HUES64 (cell line): ENCODE measurements at regions not wholly inside any gene's neighbourhood (a gene's known extent, or its start where the extent isn't known, plus 50 kb on each side); places are given as distances from the start of the nearest gene placed in this dataset.
"Not testable (repeated sequence)": the region's sequence is repeated elsewhere in the genome, so short reads cannot be mapped to it uniquely, and the experiment has no call there.

Experiments
- H3K27ac ChIP-seq: 2 replicates; pipeline ENCODE4 v1.7.0; 2013; ENCODE audit warnings: low read depth, low read length, inconsistent platforms
- H3K27me3 ChIP-seq: 2 replicates; pipeline ENCODE4 v1.6.1; 2013; ENCODE audit warnings: mild to moderate bottlenecking, low read length; ENCODE audit not compliant: insufficient read depth
- H3K36me3 ChIP-seq: 2 replicates; pipeline ENCODE4 v1.6.1; 2013; ENCODE audit warnings: mild to moderate bottlenecking, low read length; ENCODE audit not compliant: insufficient read depth
- H3K4me1 ChIP-seq: 2 replicates; pipeline ENCODE4 v1.6.1; 2013; ENCODE audit warnings: mild to moderate bottlenecking, low read length, moderate library complexity; ENCODE audit not compliant: insufficient read depth
- H3K4me3 ChIP-seq: 2 replicates; pipeline ENCODE4 v1.5.1; 2013; ENCODE audit warnings: mild to moderate bottlenecking, low read length, moderate library complexity
- H3K9ac ChIP-seq: 2 replicates; pipeline ENCODE4 v1.6.1; 2013; ENCODE audit warnings: mild to moderate bottlenecking, low read depth, low read length
- H3K9me3 ChIP-seq: 2 replicates; pipeline ENCODE4 v1.6.1; 2013; ENCODE audit warnings: low read depth, low read length; ENCODE audit not compliant: insufficient read depth
- WGBS: fragments of 150-250, 120-280 bp; methylation state at CpG from one replicate; pipeline ENCODE4 v1.1.7; 2013; ENCODE audit warnings: missing lambda C conversion rate; 5-methylcytosine and 5-hydroxymethylcytosine counted together

GRCh38 chr10:36547965-36548364 is 577.4 kb upstream of the ANKRD30A start:
- Histone ChIP-seq H3K36me3 (no peaks in the 10 kb centered on the region), H3K27me3 (no peaks in the 10 kb centered on the region), H3K4me1 (no peaks in the 10 kb centered on the region), H3K27ac (no peak overlapping the region), H3K9ac (no peak overlapping the region), H3K4me3 (no peak overlapping the region), H3K9me3 (no peaks in the 10 kb centered on the region)
- WGBS, result 91% methylated on average over 2 of the region's 2 CpGs

GRCh38 chr10:36542493-36542892 is 582.9 kb upstream of the ANKRD30A start:
- H3K36me3 ChIP-seq, result no peaks in the 10 kb centered on the region
- H3K4me1 ChIP-seq, result no peaks in the 10 kb centered on the region
- no peaks in the 10 kb centered on the region for H3K9me3 ChIP-seq
- H3K9ac ChIP-seq, result no peak overlapping the region
- H3K4me3 ChIP-seq, result no peak overlapping the region
- H3K27ac ChIP-seq, result no peak overlapping the region
- WGBS, result 93% methylated on average over 2 of the region's 4 CpGs
- no peaks in the 10 kb centered on the region for H3K27me3 ChIP-seq

- H3K27me3 ChIP-seq, result no peaks in the 10 kb centered on the region
- WGBS, result 95% methylated on average over 3 of the region's 3 CpGs
- H3K27ac ChIP-seq, result no peak overlapping the region
- no peak overlapping the region for H3K4me3 ChIP-seq
- no peak overlapping the region for H3K9ac ChIP-seq
- no peaks in the 10 kb centered on the region for H3K4me1 ChIP-seq
- no peaks in the 10 kb centered on the region for H3K36me3 ChIP-seq
- H3K9me3 ChIP-seq, result no peaks in the 10 kb centered on the region
These were observed 584.8 kb upstream of the ANKRD30A start for GRCh38 chr10:36540611-36541010.

- no peaks in the 10 kb centered on the region for H3K27me3 ChIP-seq
- 90% methylated on average over 3 of the region's 3 CpGs for WGBS
- H3K4me1 ChIP-seq, result no peaks in the 10 kb centered on the region
- no peaks in the 10 kb centered on the region for H3K9me3 ChIP-seq
- no peak overlapping the region for H3K27ac ChIP-seq
- H3K4me3 ChIP-seq, result no peak overlapping the region
- no peaks in the 10 kb centered on the region for H3K36me3 ChIP-seq
- no peak overlapping the region for H3K9ac ChIP-seq
These were observed 586.3 kb upstream of the ANKRD30A start for GRCh38 chr10:36538953-36539586.

GRCh38 chr10:36534471-36535002 is 590.9 kb upstream of the ANKRD30A start:
- Histone ChIP-seq H3K36me3 (no peaks in the 10 kb centered on the region), H3K27me3 (no peaks in the 10 kb centered on the region), H3K27ac (no peak overlapping the region), H3K4me1 (no peaks in the 10 kb centered on the region), H3K9me3 (peaks cover 7% of the 10 kb centered on the region; the same call in 1 of the 2 replicates), H3K4me3 (no peak overlapping the region), H3K9ac (no peak overlapping the region)
- 92% methylated on average over 5 of the region's 5 CpGs for WGBS

- Histone ChIP-seq H3K9ac (no peak overlapping the region), H3K36me3 (no peaks in the 10 kb centered on the region), H3K27me3 (no peaks in the 10 kb centered on the region), H3K27ac (no peak overlapping the region), H3K4me1 (no peaks in the 10 kb centered on the region), H3K4me3 (no peak overlapping the region), H3K9me3 (peaks cover 12% of the 10 kb centered on the region; the same call in 1 of the 2 replicates)
- WGBS, result 98% methylated on average over 8 of the region's 8 CpGs
These were observed 591.5 kb upstream of the ANKRD30A start for GRCh38 chr10:36533861-36534260.

- WGBS, result 88% methylated on average over 2 of the region's 2 CpGs
- H3K4me1 ChIP-seq, result no peaks in the 10 kb centered on the region
These were observed 592.1 kb upstream of the ANKRD30A start for GRCh38 chr10:36533316-36533715.

GRCh38 chr10:36531621-36532020 is 593.8 kb upstream of the ANKRD30A start:
- H3K27me3 ChIP-seq, result no peaks in the 10 kb centered on the region
- H3K4me3 ChIP-seq, result no peak overlapping the region
- H3K27ac ChIP-seq, result no peak overlapping the region
- H3K4me1 ChIP-seq, result no peaks in the 10 kb centered on the region
- 100% methylated on average over 1 of the region's 1 CpG for WGBS
- peaks cover 14% of the 10 kb centered on the region; the same call in 1 of the 2 replicates for H3K9me3 ChIP-seq
- no peaks in the 10 kb centered on the region for H3K36me3 ChIP-seq
- H3K9ac ChIP-seq, result no peak overlapping the region

More at GRCh38 chr10:36533316-36533715, 592.1 kb upstream of the ANKRD30A start:
- H3K36me3 ChIP-seq, result no peaks in the 10 kb centered on the region
- H3K9ac ChIP-seq, result no peak overlapping the region
- peaks cover 14% of the 10 kb centered on the region; the same call in 1 of the 2 replicates for H3K9me3 ChIP-seq
- H3K27ac ChIP-seq, result no peak overlapping the region
- H3K27me3 ChIP-seq, result no peaks in the 10 kb centered on the region
- H3K4me3 ChIP-seq, result no peak overlapping the region

- Histone ChIP-seq H3K27ac (no peak overlapping the region), H3K9me3 (peaks cover 14% of the 10 kb centered on the region; the same call in 1 of the 2 replicates), H3K4me3 (no peak overlapping the region), H3K27me3 (no peaks in the 10 kb centered on the region), H3K9ac (no peak overlapping the region), H3K4me1 (no peaks in the 10 kb centered on the region), H3K36me3 (no peaks in the 10 kb centered on the region)
These were observed 599.4 kb upstream of the ANKRD30A start for GRCh38 chr10:36526033-36526432.

- not testable (repeated sequence) for H3K4me1 ChIP-seq, H3K36me3 ChIP-seq, H3K4me3 ChIP-seq, H3K27ac ChIP-seq, H3K27me3 ChIP-seq, H3K9me3 ChIP-seq, H3K9ac ChIP-seq
- WGBS, result 96% methylated on average over 20 of the region's 21 CpGs
These were observed 601.3 kb upstream of the ANKRD30A start for GRCh38 chr10:36524126-36524525.

- no peaks in the 10 kb centered on the region for H3K4me1 ChIP-seq
- no peak overlapping the region for H3K4me3 ChIP-seq
- no peaks in the 10 kb centered on the region for H3K36me3 ChIP-seq
- WGBS, result no CpG with 5 or more reads among the region's 1 CpG
- H3K27ac ChIP-seq, result no peak overlapping the region
- H3K9ac ChIP-seq, result no peak overlapping the region
- H3K27me3 ChIP-seq, result no peaks in the 10 kb centered on the region
- H3K9me3 ChIP-seq, result peaks cover 7% of the 10 kb centered on the region; the same call in 1 of the 2 replicates
These were observed 605.5 kb upstream of the ANKRD30A start for GRCh38 chr10:36519909-36520308.

GRCh38 chr10:36516281-36516680 is 609.1 kb upstream of the ANKRD30A start:
- no peak overlapping the region for H3K4me3 ChIP-seq
- no peaks in the 10 kb centered on the region for H3K4me1 ChIP-seq
- no peak overlapping the region for H3K9ac ChIP-seq
- no peaks in the 10 kb centered on the region for H3K27me3 ChIP-seq
- peaks cover 7% of the 10 kb centered on the region; the same call in 1 of the 2 replicates for H3K9me3 ChIP-seq
- no peak overlapping the region for H3K27ac ChIP-seq
- H3K36me3 ChIP-seq, result no peaks in the 10 kb centered on the region
